ENCODE measurements at regions not wholly inside any gene's neighbourhood (a gene's known extent, or its start where the extent isn't known, plus 50 kb on each side); places are given as distances from the start of the nearest gene placed in this dataset.

DNA sequence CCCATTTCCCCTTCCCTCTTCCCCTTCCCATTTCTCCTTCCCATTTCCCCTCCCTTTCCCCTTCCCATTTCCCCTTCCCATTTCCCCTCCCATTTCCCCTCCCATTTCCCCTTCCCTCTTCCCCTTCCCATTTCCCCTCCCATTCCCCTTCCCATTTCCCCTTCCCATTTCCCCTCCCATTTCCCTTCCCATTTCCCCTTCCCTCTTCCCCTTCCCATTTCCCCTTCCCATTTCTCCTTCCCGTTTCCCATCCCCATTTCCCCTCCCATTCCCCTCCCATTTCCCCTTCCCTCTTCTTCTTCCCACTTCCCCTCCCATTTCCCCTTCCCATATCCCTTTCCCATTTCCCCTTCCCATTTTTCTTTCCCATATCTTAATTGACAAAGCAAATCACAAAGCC lies 109.0 kb downstream of the OLFM1 start:
- DNase-seq (ENCODE audit: low read depth) = no peak

GRCh38 chr9:135198144-135198543 lies 110.7 kb downstream of the OLFM1 start:
- no peak for DNase-seq (ENCODE audit: low read depth)

DNA sequence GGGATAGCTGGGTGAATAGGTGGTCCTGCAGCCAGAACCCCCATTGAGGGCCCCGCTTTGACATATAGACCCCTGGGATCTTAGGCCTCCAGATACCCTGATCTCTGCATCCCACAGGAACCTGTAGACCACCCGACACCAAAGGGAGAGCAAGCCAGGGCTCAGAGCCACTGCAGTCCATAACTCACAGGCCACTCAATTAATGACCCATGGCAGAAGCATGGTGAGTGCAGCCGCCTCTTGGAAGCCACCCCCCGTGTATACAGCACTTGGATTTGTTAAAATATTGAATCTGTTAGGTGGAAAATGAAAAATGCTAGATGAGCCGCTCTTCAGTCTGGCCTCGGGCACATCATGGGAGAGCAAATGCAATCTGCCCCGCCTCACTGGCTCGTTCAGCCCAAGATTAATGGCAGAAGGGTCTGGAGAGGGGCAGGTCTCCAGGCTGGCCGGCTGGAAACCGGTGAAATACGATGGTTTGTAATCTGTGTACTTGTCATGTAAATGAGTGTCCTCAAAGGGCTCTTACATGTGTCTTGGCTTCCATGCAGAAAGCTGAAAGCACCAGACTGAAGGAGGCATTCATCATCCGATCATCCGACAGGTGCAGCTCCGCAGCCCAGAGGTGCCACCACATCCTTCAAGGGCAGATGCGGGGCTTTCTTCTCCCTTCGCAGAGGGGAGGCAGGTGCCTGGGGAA lies 111.3 kb downstream of the OLFM1 start:
- DNase-seq (ENCODE audit: low read depth) = no peak

- no peak for DNase-seq (ENCODE audit: low read depth)
These were observed 112.0 kb downstream of the OLFM1 start for GRCh38 chr9:135199489-135199888.

GRCh38 chr9:135201711-135202110 lies 114.2 kb downstream of the OLFM1 start:
- no peak for DNase-seq (ENCODE audit: low read depth)

- DNase-seq (ENCODE audit: low read depth) = no peak
These were observed 116.7 kb downstream of the OLFM1 start for GRCh38 chr9:135204177-135204576.

DNA sequence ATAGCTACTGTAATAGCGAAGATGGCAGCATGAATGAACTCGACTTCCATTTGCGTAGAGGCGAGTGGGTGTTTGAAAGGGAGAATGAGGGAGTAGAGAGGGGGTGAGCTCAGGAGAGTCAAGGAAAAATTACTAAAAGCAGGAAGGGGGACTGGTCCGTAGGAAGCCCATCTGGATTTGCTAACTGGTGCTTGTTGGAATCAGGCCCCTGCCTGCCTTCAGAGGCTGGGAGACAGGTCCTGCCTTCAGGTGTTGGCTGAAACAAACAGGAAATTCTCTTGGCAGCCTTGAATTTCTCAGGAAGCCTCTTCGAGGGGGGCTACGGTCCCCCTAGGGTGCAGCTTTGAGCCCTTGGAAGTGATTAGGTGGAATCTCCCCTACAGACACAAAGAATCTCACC lies 121.7 kb downstream of the OLFM1 start:
- no peak for DNase-seq (ENCODE audit: low read depth)

GRCh38 chr9:135209852-135210251 lies 122.4 kb downstream of the OLFM1 start:
- no peak for DNase-seq (ENCODE audit: low read depth)

DNA sequence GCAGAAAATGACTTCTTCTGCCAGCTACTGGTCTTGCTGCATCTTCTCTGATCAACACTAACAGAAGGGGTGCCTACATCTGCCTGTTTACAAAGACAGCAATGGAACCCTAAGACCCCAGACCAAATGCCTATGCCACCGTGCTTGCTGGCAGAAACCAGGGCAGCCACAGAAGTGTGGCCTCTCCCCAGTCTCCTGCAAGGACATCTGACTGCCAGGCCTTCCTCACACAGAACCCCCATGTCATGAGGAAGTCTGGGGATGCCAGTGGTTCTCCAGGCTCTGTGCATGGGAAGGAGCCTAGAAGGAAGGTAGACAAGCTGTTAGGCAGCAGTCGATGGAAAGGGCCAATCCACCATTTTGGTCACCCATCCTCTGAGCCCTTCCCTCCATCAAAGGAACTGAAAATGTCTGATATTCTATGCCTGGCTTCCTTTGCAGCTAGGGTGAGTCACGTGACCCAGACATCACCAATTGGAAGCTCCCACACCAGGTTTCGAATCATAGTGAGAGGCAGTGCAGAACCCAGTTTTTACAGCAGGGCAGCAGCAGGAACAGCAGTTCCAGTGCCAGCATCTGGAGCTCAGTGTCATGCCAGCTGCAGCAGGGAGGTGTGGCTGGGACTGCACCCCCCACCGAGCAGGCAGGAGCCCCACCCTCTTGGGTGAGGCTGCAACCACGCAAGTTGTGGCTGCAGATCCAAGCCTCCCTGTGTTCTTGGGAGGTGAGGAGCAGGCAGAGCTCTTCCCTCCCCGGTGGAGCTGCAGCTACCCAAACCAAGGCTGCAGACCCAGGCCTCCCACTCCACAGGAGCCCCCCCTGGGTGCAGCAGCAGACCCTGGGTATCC lies 123.4 kb downstream of the OLFM1 start:
- DNase-seq (ENCODE audit: low read depth) = no peak

GRCh38 chr9:135211524-135211890 lies 124.0 kb downstream of the OLFM1 start:
- no peak for DNase-seq (ENCODE audit: low read depth)

- no peak for DNase-seq (ENCODE audit: low read depth)
These were observed 125.5 kb downstream of the OLFM1 start for GRCh38 chr9:135212961-135213360.

DNA sequence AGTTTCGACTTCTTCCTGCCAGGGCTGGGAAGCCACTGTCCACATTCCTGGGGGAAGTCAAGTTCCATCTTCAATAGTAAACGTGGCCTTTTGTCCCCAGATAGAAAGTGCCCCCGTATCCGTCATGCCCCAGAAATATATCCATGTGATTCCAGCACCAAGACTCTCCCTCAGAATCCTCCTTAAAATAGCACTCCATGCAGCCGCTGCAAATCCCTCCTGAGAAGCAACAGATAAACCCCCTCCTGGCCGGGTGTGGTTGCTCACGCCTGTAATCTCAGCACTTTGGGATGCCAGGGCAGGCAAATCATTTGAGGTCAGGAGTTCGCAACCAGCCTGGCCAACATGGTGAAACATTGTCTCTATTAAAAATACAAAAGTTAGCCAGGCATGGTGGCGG lies 126.1 kb downstream of the OLFM1 start:
- no peak for DNase-seq (ENCODE audit: low read depth)

DNA sequence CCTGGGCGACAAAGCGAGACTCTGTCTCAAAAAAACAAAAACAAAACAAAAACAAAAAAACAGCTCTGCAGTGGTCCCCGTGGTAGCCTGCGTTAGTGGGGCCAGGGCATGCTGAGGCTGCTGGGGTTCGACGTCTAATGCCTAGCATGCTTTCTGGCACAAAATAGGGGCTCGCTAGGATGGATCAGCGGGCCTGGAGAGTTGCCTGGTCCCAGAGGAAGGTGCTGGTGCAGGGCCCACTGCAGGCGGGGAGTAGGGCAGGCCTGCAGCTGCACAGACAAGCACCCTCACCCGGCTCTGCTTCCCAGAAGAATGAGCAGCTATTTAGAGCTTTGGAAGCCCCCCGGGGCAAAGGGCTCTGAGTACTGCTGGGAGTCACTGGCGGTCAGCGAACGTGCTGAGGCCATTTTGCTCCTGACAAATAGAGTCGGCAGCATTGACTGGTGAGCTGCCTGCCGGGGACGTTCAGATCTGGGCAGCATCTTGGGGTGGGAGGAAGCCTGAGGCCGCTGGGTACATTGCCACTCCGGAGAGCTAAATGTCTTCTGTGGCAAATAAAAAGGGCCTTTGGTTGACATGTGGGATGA lies 126.7 kb downstream of the OLFM1 start:
- no peak for DNase-seq (ENCODE audit: low read depth)

DNA sequence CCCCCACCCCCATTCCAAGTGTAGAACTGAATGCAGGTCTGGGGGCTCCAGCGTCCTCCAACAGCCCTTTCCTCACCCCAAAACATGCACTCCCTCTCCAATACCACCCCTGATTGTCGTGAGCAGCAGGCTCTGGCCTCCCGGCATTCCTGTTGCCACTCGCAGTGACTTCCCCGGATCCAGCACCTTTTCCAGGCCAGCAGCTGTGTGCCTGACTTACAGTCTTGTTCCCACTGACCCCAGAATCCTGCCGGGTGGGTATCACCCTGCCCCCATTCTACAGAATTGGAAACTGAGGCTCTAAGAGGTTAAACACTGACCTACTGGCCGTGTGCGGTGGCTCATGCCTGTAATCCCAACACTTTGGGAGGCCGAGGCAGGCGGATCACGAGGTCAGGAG lies 127.2 kb downstream of the OLFM1 start:
- DNase-seq (ENCODE audit: low read depth) = no peak

- DNase-seq (ENCODE audit: low read depth) = no peak
These were observed 128.2 kb downstream of the OLFM1 start for GRCh38 chr9:135215571-135216161.

GRCh38 chr9:135216236-135216635 lies 128.8 kb downstream of the OLFM1 start:
- DNase-seq (ENCODE audit: low read depth) = no peak

GRCh38 chr9:135216791-135217441 lies 129.4 kb downstream of the OLFM1 start:
- DNase-seq (ENCODE audit: low read depth) = no peak

DNA sequence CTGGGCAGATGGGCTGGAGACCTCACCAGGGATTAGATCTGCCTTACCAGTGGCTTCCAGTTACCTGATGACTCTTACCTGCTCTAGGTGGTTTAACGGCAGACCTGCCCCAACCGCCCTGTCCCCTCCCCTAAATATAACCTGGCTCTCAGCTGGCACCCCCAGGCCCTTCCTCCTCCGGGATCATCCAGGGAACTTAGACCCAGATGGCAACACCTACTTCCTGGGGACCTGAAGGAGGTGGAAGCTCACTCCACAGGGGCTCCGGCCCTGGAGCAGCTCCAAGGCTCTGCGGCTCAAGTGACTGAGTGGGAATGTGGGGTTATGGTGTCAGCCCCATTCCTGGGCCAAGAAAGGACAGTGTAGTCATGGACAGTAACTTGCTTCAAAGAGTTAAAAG lies 130.4 kb downstream of the OLFM1 start:
- DNase-seq (ENCODE audit: low read depth) = no peak

GRCh38 chr9:135218331-135219225 lies 131.1 kb downstream of the OLFM1 start:
- no peak for DNase-seq (ENCODE audit: low read depth)

- DNase-seq (ENCODE audit: low read depth) = no peak
These were observed 132.5 kb downstream of the OLFM1 start for GRCh38 chr9:135219676-135220600.
